A204.1 (cell line): ENCODE measurements at regions not wholly inside any gene's neighbourhood (a gene's known extent, or its start where the extent isn't known, plus 50 kb on each side); places are given as distances from the start of the nearest gene placed in this dataset.
"Not testable (repeated sequence)": the region's sequence is repeated elsewhere in the genome, so short reads cannot be mapped to it uniquely, and the experiment has no call there.

Experiments used
- FAIRE-seq: peaks from 2 replicates; lab custom pipeline; 2012; peaks lifted over from hg19 to GRCh38; lab: Jason Lieb, UNC

DNA sequence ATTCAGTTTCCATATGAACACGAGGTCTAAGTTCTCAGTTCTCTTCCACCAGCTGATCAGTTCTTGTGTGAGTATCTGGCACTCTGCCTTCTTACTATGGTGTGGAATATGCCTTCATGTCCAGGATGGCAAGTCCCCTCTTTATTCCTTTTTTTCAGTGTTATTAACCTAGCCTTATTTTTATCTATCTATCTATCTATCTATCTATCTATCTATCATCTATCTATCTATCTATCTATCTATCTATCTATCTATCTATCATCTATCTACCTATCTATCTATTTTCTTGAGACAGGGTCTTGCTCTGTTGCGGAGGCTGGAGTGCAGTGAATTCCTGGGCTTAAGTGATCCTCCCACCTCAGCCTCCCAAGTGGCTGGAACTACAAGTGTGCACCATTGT lies 329.2 kb upstream of the TNRC6C start:
- FAIRE-seq: not testable (repeated sequence)

- FAIRE-seq: no peak
Observed at GRCh38 chr17:77631307-77631706, 327.2 kb upstream of the TNRC6C start.

- no peak for FAIRE-seq
Observed at GRCh38 chr17:77632619-77633018, 325.9 kb upstream of the TNRC6C start.

DNA sequence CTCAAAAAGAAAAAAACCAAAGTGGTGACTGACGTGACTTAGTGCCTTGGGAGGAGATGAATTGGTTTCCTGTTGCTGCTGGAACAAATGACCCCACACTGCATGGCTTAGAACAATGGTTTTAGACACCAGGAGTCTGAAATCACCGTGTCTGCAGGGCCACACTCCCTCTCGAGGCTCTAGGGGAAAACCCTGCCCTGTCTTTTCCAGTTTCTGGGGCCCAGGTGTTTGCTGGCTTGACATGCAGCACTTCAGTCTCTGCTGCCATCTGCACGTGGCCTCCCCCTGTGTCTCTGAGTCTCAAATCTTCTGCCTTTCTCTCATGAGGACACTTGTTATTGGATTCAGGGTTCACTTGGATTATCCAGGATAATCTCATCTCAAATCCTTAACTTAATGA lies 323.8 kb upstream of the TNRC6C start:
- no peak for FAIRE-seq

DNA sequence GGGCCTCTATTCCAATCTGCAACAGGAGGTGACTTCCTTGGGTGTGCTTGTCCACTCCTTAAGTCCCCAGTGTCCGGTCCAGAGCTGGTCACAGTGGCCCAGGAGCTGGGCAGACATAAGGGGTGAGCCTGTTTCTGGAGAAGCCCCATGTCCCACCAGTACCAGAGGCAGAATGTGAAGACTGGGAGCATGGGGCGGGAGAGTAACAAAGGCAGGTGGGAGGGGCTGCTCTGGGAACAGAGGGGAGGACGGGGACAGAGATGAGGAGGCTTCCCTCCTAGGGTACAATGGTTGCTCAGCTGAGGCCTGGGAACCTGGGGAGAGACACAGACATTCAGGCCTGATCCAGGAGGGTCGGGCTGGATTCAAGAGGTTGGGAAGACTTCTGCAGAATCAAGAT lies 323.3 kb upstream of the TNRC6C start:
- no peak for FAIRE-seq

- FAIRE-seq: not testable (repeated sequence)
Observed at GRCh38 chr17:77635785-77636184, 322.7 kb upstream of the TNRC6C start.

GRCh38 chr17:77636835-77637817 lies 321.4 kb upstream of the TNRC6C start:
- FAIRE-seq: no peak

- FAIRE-seq: no peak
Observed at GRCh38 chr17:77637818-77638575, 320.5 kb upstream of the TNRC6C start.

GRCh38 chr17:77640252-77640651 lies 318.3 kb upstream of the TNRC6C start:
- FAIRE-seq: no peak

- FAIRE-seq: no peak
Observed at GRCh38 chr17:77640916-77641605, 317.4 kb upstream of the TNRC6C start.

DNA sequence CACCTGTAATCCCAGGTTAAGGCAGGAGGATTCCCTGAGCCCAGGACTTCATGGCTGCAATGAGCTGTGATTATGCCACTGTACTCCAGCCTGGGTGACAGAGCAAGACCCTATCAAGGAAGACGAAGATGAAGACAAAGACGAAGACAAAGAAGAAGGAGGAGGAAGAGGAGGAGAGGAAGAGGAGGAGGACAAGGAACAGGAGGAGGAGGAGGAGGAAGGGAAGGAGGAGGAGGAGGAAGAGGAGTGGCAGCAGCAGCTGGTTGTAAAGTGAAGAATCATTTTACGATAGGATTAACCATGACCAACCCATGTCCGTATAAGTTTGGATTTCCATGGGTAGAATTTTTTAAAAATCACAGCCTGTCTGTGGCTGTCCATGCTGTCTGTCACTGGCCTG lies 316.8 kb upstream of the TNRC6C start:
- FAIRE-seq: no peak

GRCh38 chr17:77644181-77645071 lies 314.1 kb upstream of the TNRC6C start:
- FAIRE-seq: no peak

- no peak for FAIRE-seq
Observed at GRCh38 chr17:77645072-77646045, 313.1 kb upstream of the TNRC6C start.

DNA sequence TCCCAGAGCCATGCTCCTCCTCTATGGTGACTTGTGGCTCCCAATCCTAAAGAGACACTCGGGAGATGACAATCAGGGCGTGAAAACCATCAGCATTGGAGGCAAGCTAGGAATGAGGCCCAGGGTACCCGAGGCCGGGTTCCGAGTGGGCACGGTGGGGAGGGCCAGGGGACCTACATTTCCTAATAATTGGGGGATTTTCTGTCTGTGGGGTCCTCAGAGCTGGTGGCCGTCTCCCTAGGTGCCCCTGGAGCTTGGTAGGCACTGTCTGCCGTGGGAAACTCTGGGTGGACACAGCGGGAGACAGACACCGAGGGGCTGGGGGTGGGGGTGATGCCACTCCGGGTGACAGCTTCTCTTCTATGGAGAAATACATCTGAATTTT lies 312.5 kb upstream of the TNRC6C start:
- no peak for FAIRE-seq

DNA sequence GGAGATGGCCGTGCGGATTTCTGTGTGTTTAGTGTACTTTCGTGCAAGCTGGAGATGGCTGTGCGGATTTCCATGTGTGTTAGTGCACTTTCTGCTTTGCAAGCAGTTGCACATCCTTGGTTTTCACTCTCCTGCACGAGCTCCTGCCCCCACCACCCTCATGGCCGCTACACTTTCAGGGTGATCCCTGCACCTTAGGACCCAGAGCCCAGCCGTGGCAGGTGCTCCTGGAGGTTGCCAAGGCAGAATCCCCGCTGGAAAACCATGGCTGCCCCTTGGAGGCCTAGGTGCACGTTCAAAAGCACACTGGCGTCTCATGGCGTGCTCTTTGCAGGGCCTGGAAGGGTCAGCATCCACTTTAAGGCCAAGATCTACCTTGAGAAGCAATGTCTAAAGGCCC lies 311.0 kb upstream of the TNRC6C start:
- FAIRE-seq: no peak

DNA sequence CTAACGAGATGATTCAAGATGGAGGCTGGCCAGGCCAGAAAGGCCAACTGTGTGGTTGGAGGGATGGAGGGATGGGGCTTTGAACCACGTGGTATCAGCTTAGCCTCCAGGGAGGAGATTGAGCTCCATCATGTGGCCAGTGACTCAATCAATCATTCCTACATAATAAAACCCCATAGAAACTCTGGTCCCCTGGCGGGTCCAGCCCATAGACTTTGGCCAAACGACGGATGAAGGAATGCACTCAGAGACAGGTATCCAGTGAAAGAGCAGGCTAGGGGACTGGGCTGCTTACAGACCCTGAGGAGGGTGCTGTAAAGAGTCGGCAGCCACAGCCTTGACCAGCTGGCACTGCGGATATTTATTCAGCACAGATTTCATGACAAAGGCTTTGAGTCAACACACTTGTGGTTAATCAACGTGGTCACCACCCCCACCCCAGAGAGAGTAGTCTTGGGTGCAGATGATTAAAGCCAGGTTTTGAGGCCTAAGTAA lies 308.7 kb upstream of the TNRC6C start:
- no peak for FAIRE-seq

- FAIRE-seq: no peak
Observed at GRCh38 chr17:77651988-77652387, 306.5 kb upstream of the TNRC6C start.

GRCh38 chr17:77654296-77654695 lies 304.2 kb upstream of the TNRC6C start:
- FAIRE-seq: no peak

- no peak for FAIRE-seq
Observed at GRCh38 chr17:77654850-77655249, 303.7 kb upstream of the TNRC6C start.

GRCh38 chr17:77656054-77656453 lies 302.4 kb upstream of the TNRC6C start:
- no peak for FAIRE-seq
